HEK293 (cell line): ENCODE measurements at regions not wholly inside any gene's neighbourhood (a gene's known extent, or its start where the extent isn't known, plus 50 kb on each side); places are given as distances from the start of the nearest gene placed in this dataset.

Experiments
- CTCF ChIA-PET: fragments of 350-600 bp; formaldehyde crosslinking; extraction: SDS; loops from one replicate; lab custom pipeline; 2021; ENCODE audit warnings: antibody characterized with exemption; lab: Yijun Ruan, JAX
- POLR2A ChIA-PET: fragments of 300-600 bp; formaldehyde crosslinking; extraction: SDS; loops from one replicate; lab custom pipeline; 2020; ENCODE audit warnings: antibody characterized with exemption, inconsistent platforms; lab: Yijun Ruan, JAX
- H3K27ac ChIP-seq: fragments of 200-500 bp; sonication (Bioruptor generic); 2 replicates; pipeline ENCODE4 v1.5.1; 2014; ENCODE audit warnings: low read depth, low read length, control low read depth, inconsistent platforms; ENCODE audit errors: extremely low read depth
- H3K36me3 ChIP-seq, 2 experiments: fragments of 200-500 bp in 1 of 2; sonication (Bioruptor generic) in 1 of 2; 1 replicate in 1 of 2; 2 replicates in 1 of 2; pipeline ENCODE4 v1.5.1; 2014 to 2017; ENCODE audit warnings: inconsistent platforms in 2 of 2, low read length in 2 of 2; ENCODE audit not compliant: control insufficient read depth in 2 of 2, insufficient read depth in 1 of 2
- H3K4me1 ChIP-seq: fragments of 200-500 bp; sonication (Bioruptor generic); 2 replicates; pipeline ENCODE4 v1.5.1; 2014; ENCODE audit warnings: mild to moderate bottlenecking, low read length, inconsistent platforms; ENCODE audit not compliant: control insufficient read depth, insufficient read depth
- H3K4me3 ChIP-seq: 2 replicates; pipeline ENCODE4 v1.5.1; 2011; ENCODE audit warnings: low read depth, mild to moderate bottlenecking, control low read depth, low read length, moderate library complexity
- H3K9me3 ChIP-seq: fragments of 200-500 bp; sonication (Bioruptor generic); 2 replicates; pipeline ENCODE4 v1.5.1; 2014; ENCODE audit warnings: low read depth, low read length, inconsistent platforms; ENCODE audit not compliant: control insufficient read depth, insufficient read depth
- MYNN ChIP-seq: fragments of 450-650 bp; formaldehyde crosslinking; IDR thresholded peaks from 2 replicates; pipeline ENCODE4 v1.5.1; 2016; ENCODE audit warnings: missing biosample characterization, missing genetic modification characterization, borderline replicate concordance
- PATZ1 ChIP-seq: fragments of 450-650 bp; formaldehyde crosslinking; IDR thresholded peaks from 2 replicates; pipeline ENCODE4 v1.5.1; 2016; ENCODE audit warnings: missing biosample characterization, missing genetic modification characterization
- ZBTB11 ChIP-seq: fragments of 450-650 bp; formaldehyde crosslinking; conservative IDR thresholded peaks from 2 replicates; pipeline ENCODE4 v1.5.1; 2016; ENCODE audit warnings: low read depth, missing biosample characterization, missing genetic modification characterization
- ZFP69B ChIP-seq: fragments of 450-650 bp; formaldehyde crosslinking; IDR thresholded peaks from 2 replicates; pipeline ENCODE4 v1.5.1; 2016; ENCODE audit warnings: missing biosample characterization, missing genetic modification characterization
- ZNF23 ChIP-seq: fragments of 450-650 bp; formaldehyde crosslinking; IDR thresholded peaks from 2 replicates; pipeline ENCODE4 v1.5.1; 2016; ENCODE audit warnings: missing biosample characterization, missing genetic modification characterization, borderline replicate concordance
- ZNF274 ChIP-seq, 2 experiments: fragments of 200-500 bp in 1 of 2; fragments of 450-650 bp in 1 of 2; sonication (Bioruptor generic) in 1 of 2; formaldehyde crosslinking in 1 of 2; IDR thresholded peaks; 2 replicates each; pipeline versions ENCODE4 v1.5.1 to v1.6.1; 2014 to 2016; ENCODE audit warnings: borderline replicate concordance in 1 of 2, inconsistent platforms in 1 of 2, low read length in 1 of 2, missing biosample characterization in 1 of 2, missing genetic modification characterization in 1 of 2
- ZNF311 ChIP-seq: fragments of 450-650 bp; formaldehyde crosslinking; IDR thresholded peaks from 2 replicates; pipeline ENCODE4 v1.5.1; 2017; ENCODE audit warnings: missing biosample characterization, missing genetic modification characterization, borderline replicate concordance
- ZNF362 ChIP-seq: fragments of 450-650 bp; formaldehyde crosslinking; IDR thresholded peaks from 2 replicates; pipeline ENCODE4 v1.5.1; 2016; ENCODE audit warnings: missing biosample characterization, missing genetic modification characterization
- ZNF37A ChIP-seq: fragments of 450-650 bp; IDR thresholded peaks from 2 replicates; pipeline ENCODE4 v1.5.1; 2018; ENCODE audit warnings: missing biosample characterization, missing genetic modification characterization
- ZNF394 ChIP-seq: fragments of 450-650 bp; formaldehyde crosslinking; IDR thresholded peaks from 2 replicates; pipeline ENCODE4 v1.5.1; 2016; ENCODE audit warnings: missing biosample characterization, missing genetic modification characterization, mild to moderate bottlenecking, moderate library complexity, borderline replicate concordance
- ZNF426 ChIP-seq: fragments of 450-650 bp; formaldehyde crosslinking; IDR thresholded peaks from 2 replicates; pipeline ENCODE4 v1.5.1; 2017; ENCODE audit warnings: missing biosample characterization, missing genetic modification characterization, mild to moderate bottlenecking, inconsistent platforms, moderate library complexity
- ZNF501 ChIP-seq: fragments of 450-650 bp; formaldehyde crosslinking; IDR thresholded peaks from 2 replicates; pipeline ENCODE4 v1.5.1; 2016; ENCODE audit warnings: missing biosample characterization, missing genetic modification characterization
- ZNF560 ChIP-seq: fragments of 450-650 bp; formaldehyde crosslinking; IDR thresholded peaks from 2 replicates; pipeline ENCODE4 v1.5.1; 2017; ENCODE audit warnings: missing biosample characterization, missing genetic modification characterization, borderline replicate concordance
- ZNF561 ChIP-seq: fragments of 450-650 bp; IDR thresholded peaks from 2 replicates; pipeline ENCODE4 v1.5.1; 2018; ENCODE audit warnings: missing biosample characterization, missing genetic modification characterization, borderline replicate concordance
- ZNF645 ChIP-seq: fragments of 450-650 bp; formaldehyde crosslinking; IDR thresholded peaks from 2 replicates; pipeline ENCODE4; 2016; ENCODE audit warnings: missing biosample characterization, missing genetic modification characterization
- ZNF670 ChIP-seq: fragments of 450-650 bp; formaldehyde crosslinking; IDR thresholded peaks from 2 replicates; pipeline ENCODE4 v1.5.1; 2016; ENCODE audit warnings: missing biosample characterization, missing genetic modification characterization, low read depth
- ZNF830 ChIP-seq: fragments of 450-650 bp; IDR thresholded peaks from 2 replicates; pipeline ENCODE4 v1.5.0; 2018; ENCODE audit warnings: missing biosample characterization, missing genetic modification characterization, low read depth, mild to moderate bottlenecking, moderate library complexity
- TF ChIP-seq, protein P1 (sequence below): fragments of 450-650 bp; formaldehyde crosslinking; IDR thresholded peaks from 2 replicates; pipeline ENCODE4 v1.5.1; 2016; ENCODE audit warnings: missing biosample characterization, missing genetic modification characterization
- TF ChIP-seq, protein P2 (sequence below): fragments of 450-650 bp; formaldehyde crosslinking; IDR thresholded peaks from 2 replicates; pipeline ENCODE4 v1.5.1; 2016; ENCODE audit warnings: missing biosample characterization, missing genetic modification characterization

DNA sequence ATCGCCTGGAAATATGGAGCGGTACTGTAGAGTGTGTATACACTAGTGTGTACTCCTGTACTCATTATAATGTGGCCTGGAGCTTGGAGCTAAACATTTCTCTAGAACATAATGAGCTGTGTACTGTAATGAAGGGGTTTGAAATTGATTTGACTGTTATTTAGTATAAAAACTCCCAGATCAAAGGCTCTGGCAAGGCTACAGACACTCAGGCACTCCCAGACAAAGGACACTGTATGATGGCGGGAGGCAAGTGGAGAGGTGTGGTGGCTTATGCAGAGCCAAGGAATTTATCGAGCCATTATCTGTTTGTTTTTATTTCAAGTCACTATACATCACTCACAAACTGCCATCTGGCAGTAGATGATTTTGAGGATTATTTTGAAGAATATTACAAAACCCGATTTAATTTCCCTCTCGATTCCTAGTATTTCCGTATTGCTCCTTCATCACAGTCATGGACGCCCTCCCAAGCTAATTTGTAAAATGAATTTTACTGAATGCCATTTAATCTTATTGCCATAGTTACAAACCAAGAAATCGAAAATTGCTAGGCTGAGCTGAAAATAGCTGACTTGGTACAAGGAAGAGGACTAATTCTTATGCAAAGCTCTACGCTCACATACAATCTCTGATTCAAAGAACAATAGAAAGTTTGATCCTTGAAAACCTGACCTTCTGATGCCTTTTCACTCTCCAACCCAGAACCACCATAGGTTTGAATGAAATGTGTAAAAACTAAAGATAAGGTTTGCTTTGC is 240.2 kb upstream of the SEMA6A start:
- Histone ChIP-seq H3K4me1 (no peaks in the 10 kb centered on the region), H3K36me3 (no peaks in the 10 kb centered on the region), H3K27ac (no peak overlapping the region), H3K4me3 (no peak overlapping the region), H3K9me3 (no peaks in the 10 kb centered on the region)
- ChIA-PET POLR2A (no interaction called here), CTCF (no interaction called here)
- no peak for TF ChIP-seq PATZ1 (tag by site-specific recombination)
- TF ChIP-seq, protein P1, sequence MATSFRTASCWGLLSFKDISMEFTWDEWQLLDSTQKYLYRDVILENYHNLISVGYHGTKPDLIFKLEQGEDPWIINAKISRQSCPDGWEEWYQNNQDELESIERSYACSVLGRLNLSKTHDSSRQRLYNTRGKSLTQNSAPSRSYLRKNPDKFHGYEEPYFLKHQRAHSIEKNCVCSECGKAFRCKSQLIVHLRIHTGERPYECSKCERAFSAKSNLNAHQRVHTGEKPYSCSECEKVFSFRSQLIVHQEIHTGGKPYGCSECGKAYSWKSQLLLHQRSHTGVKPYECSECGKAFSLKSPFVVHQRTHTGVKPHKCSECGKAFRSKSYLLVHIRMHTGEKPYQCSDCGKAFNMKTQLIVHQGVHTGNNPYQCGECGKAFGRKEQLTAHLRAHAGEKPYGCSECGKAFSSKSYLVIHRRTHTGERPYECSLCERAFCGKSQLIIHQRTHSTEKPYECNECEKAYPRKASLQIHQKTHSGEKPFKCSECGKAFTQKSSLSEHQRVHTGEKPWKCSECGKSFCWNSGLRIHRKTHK (tag by site-specific recombination) = no peak
- no peak for TF ChIP-seq ZNF23 (tag by site-specific recombination)
- TF ChIP-seq ZNF394 (tag by site-specific recombination) = no peak
- no peak for TF ChIP-seq ZNF311
- TF ChIP-seq ZNF561 = no peak
- no peak for TF ChIP-seq ZNF426 (tag by site-specific recombination)
- no peak for TF ChIP-seq ZFP69B (tag by site-specific recombination)
- no peak for TF ChIP-seq MYNN (tag by site-specific recombination)
- TF ChIP-seq ZNF560 (tag by site-specific recombination) = no peak
- no peak for TF ChIP-seq ZNF830 (tag by site-specific recombination)
- TF ChIP-seq, protein P2, sequence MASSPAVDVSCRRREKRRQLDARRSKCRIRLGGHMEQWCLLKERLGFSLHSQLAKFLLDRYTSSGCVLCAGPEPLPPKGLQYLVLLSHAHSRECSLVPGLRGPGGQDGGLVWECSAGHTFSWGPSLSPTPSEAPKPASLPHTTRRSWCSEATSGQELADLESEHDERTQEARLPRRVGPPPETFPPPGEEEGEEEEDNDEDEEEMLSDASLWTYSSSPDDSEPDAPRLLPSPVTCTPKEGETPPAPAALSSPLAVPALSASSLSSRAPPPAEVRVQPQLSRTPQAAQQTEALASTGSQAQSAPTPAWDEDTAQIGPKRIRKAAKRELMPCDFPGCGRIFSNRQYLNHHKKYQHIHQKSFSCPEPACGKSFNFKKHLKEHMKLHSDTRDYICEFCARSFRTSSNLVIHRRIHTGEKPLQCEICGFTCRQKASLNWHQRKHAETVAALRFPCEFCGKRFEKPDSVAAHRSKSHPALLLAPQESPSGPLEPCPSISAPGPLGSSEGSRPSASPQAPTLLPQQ (tag by site-specific recombination) = no peak
- no peak for TF ChIP-seq ZNF274 (IDR thresholded peaks at IDR 0.05; ENCODE audit: low read length)
- no peak for TF ChIP-seq ZNF274 (tag by site-specific recombination; IDR thresholded peaks at IDR 0.05; ENCODE audit: borderline replicate concordance)
- no peak for TF ChIP-seq ZNF37A (tag by site-specific recombination)

DNA sequence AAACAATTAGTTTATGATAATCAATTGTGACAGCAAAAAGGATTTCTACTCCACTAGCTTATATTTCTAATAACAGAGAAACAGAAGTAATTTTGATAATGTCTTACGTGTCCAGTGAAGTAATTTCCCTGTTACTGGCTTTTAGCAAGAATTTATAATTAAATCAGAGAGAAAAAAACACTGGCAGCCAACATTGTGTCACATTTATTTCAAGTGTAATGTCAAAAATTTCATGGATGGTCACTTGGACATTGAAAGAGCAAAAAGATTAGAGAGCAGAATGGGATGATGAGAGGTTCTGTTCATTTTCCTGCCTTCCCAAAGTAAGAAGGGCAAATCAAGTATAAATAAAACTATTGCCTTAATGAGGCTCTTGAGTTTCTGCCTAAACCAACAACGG is 239.3 kb upstream of the SEMA6A start:
- TF ChIP-seq ZBTB11 (tag by site-specific recombination) = no peak
- no peak for TF ChIP-seq ZNF645 (tag by site-specific recombination)
- TF ChIP-seq ZNF670 (tag by site-specific recombination) = no peak
- TF ChIP-seq ZNF501 = no peak
- TF ChIP-seq ZNF362 (tag by site-specific recombination) = no peak
- TF ChIP-seq, protein P2 (tag by site-specific recombination) = no peak
- TF ChIP-seq, all 188 proteins: peak for 0
- H3K9me3 ChIP-seq = no peaks in the 10 kb centered on the region
- no peak overlapping the region for H3K27ac ChIP-seq
- no peaks in the 10 kb centered on the region for H3K4me1 ChIP-seq
- no peaks in the 10 kb centered on the region for H3K36me3 ChIP-seq
- no peak overlapping the region for H3K4me3 ChIP-seq
- ChIA-PET CTCF (no interaction called here), POLR2A (no interaction called here)
